ENCODE measurements at regions not wholly inside any gene's neighbourhood (a gene's known extent, or its start where the extent isn't known, plus 50 kb on each side); places are given as distances from the start of the nearest gene placed in this dataset.

GRCh38 chr19:31831421-31832175, 482.4 kb upstream of the TSHZ3 start:
- TF ChIP-seq CTCF (IDR thresholded peaks at IDR 0.05) (no peak), POLR2AphosphoS5 (IDR thresholded peaks at IDR 0.05; ENCODE audit: insufficient read depth in 1 of 2, low read depth in 1 of 2) (no peak)
